CD4-positive, alpha-beta T cell treated with Interleukin-17A for 4 hours (primary cell): ENCODE measurements at regions not wholly inside any gene's neighbourhood (a gene's known extent, or its start where the extent isn't known, plus 50 kb on each side); places are given as distances from the start of the nearest gene placed in this dataset.

Source experiments
- DNase-seq: peaks from one replicate; pipeline ENCODE4 v3.0.0-alpha.2; 2020; ENCODE audit warnings: mixed read lengths

GRCh38 chr1:29501227-29501976 lies 265.1 kb downstream of the PTPRU start:
- no peak for DNase-seq

GRCh38 chr1:29500651-29501050 lies 264.3 kb downstream of the PTPRU start:
- DNase-seq, result no peak

GRCh38 chr1:29500041-29500440 lies 263.7 kb downstream of the PTPRU start:
- DNase-seq, result no peak

- DNase-seq, result no peak
Measured at GRCh38 chr1:29499104-29499650, 262.9 kb downstream of the PTPRU start.

GRCh38 chr1:29498126-29499103 lies 262.1 kb downstream of the PTPRU start:
- no peak for DNase-seq

- no peak for DNase-seq
Measured at GRCh38 chr1:29497395-29498125, 261.2 kb downstream of the PTPRU start.

GRCh38 chr1:29496701-29497100 lies 260.4 kb downstream of the PTPRU start:
- DNase-seq, result no peak

GRCh38 chr1:29490204-29490934 lies 254.0 kb downstream of the PTPRU start:
- no peak for DNase-seq

- DNase-seq, result no peak
Measured at GRCh38 chr1:29489471-29489870, 253.1 kb downstream of the PTPRU start.

GRCh38 chr1:29488794-29489311 lies 252.5 kb downstream of the PTPRU start:
- no peak for DNase-seq

- DNase-seq, result no peak
Measured at GRCh38 chr1:29488086-29488793, 251.9 kb downstream of the PTPRU start.

- no peak for DNase-seq
Measured at GRCh38 chr1:29487291-29487690, 251.0 kb downstream of the PTPRU start.

GRCh38 chr1:29485096-29485925 lies 249.0 kb downstream of the PTPRU start:
- DNase-seq, result no peak

- DNase-seq, result no peak
Measured at GRCh38 chr1:29482991-29483390, 246.7 kb downstream of the PTPRU start.

GRCh38 chr1:29482064-29482463 lies 245.7 kb downstream of the PTPRU start:
- DNase-seq, result no peak

GRCh38 chr1:29481031-29481430 lies 244.7 kb downstream of the PTPRU start:
- DNase-seq, result no peak

- DNase-seq, result no peak
Measured at GRCh38 chr1:29478879-29479278, 242.6 kb downstream of the PTPRU start.

- DNase-seq, result no peak
Measured at GRCh38 chr1:29478151-29478791, 241.9 kb downstream of the PTPRU start.

GRCh38 chr1:29475326-29475725 lies 239.0 kb downstream of the PTPRU start:
- DNase-seq, result no peak
